Thoracic aorta (tissue), 2 donors: ENCODE measurements at regions not wholly inside any gene's neighbourhood (a gene's known extent, or its start where the extent isn't known, plus 50 kb on each side); places are given as distances from the start of the nearest gene placed in this dataset.

ENCODE experiments used
- ATAC-seq: fragments of 150-250 bp; one replicate; pipeline ENCODE4 v1.8.0; 2017; ENCODE audit warnings: low read depth; ENCODE audit not compliant: insufficient number of reproducible peaks, low FRiP score
- DNase-seq: peaks from one replicate; pipeline ENCODE4 v3.0.0-alpha.2; 2020; ENCODE audit warnings: low spot score
- H3K27ac ChIP-seq, 2 donors: fragments of 200-600 bp; sonication (generic); 1 replicate in 1 of 2; 2 replicates in 1 of 2; pipeline ENCODE4 v1.5.1; 2016; ENCODE audit warnings: mild to moderate bottlenecking in 2 of 2, moderate library complexity in 2 of 2
- H3K27me3 ChIP-seq: fragments of 200-600 bp; sonication (generic); replicated peaks from 2 replicates; pipeline ENCODE4 v1.6.0; 2016; ENCODE audit warnings: mild to moderate bottlenecking; ENCODE audit not compliant: insufficient read depth
- H3K36me3 ChIP-seq: fragments of 200-600 bp; sonication (generic); one replicate; pipeline ENCODE4 v1.5.1; 2016
- H3K4me1 ChIP-seq, 2 donors: fragments of 200-600 bp; sonication (generic); 1 replicate in 1 of 2; 2 replicates in 1 of 2; pipeline versions ENCODE4 v1.5.1 to v1.6.0; 2016; ENCODE audit warnings: low read depth in 2 of 2, mild to moderate bottlenecking in 1 of 2; ENCODE audit not compliant: control insufficient read depth in 1 of 2
- H3K4me3 ChIP-seq: fragments of 200-600 bp; sonication (generic); 2 replicates; pipeline ENCODE4 v1.5.1; 2016; ENCODE audit warnings: mild to moderate bottlenecking
- H3K9me3 ChIP-seq: fragments of 200-600 bp; sonication (generic); 2 replicates; pipeline ENCODE4 v1.5.1; 2016
- TF ChIP-seq, protein P1 (sequence below): fragments of 200-600 bp; sonication (generic); IDR thresholded peaks from one replicate; pipeline ENCODE4 v1.5.1; 2019; ENCODE audit warnings: antibody characterized with exemption

DNA sequence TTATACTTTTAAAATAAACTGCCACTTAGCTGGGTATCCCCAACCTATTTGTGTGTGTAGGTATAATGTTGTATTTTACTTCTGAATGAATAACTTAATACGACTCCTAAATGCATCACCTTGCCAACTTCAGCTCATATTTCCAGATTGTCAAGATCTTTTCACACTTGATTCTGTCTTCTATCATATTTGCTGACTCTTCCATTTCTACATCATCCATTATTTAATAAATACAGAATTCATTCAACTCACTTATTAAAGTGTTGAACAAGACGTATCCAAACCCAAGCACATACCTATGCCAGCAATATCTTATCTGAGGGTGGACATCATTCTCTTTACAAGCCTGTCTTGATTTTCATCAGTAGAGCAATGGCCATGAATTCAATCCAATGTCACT, 91.2 kb upstream of the FAM47C start:
- no peak for ATAC-seq
- TF ChIP-seq, protein P1, sequence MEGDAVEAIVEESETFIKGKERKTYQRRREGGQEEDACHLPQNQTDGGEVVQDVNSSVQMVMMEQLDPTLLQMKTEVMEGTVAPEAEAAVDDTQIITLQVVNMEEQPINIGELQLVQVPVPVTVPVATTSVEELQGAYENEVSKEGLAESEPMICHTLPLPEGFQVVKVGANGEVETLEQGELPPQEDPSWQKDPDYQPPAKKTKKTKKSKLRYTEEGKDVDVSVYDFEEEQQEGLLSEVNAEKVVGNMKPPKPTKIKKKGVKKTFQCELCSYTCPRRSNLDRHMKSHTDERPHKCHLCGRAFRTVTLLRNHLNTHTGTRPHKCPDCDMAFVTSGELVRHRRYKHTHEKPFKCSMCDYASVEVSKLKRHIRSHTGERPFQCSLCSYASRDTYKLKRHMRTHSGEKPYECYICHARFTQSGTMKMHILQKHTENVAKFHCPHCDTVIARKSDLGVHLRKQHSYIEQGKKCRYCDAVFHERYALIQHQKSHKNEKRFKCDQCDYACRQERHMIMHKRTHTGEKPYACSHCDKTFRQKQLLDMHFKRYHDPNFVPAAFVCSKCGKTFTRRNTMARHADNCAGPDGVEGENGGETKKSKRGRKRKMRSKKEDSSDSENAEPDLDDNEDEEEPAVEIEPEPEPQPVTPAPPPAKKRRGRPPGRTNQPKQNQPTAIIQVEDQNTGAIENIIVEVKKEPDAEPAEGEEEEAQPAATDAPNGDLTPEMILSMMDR: no peak
- H3K27ac ChIP-seq: no peak overlapping the region
- no peaks in the 10 kb centered on the region for H3K4me1 ChIP-seq
- no peaks in the 10 kb centered on the region for H3K9me3 ChIP-seq
- H3K27me3 ChIP-seq: no peaks in the 10 kb centered on the region
- no peak overlapping the region for H3K4me3 ChIP-seq
- DNase-seq: no peak
- no peaks in the 10 kb centered on the region for H3K36me3 ChIP-seq

DNA sequence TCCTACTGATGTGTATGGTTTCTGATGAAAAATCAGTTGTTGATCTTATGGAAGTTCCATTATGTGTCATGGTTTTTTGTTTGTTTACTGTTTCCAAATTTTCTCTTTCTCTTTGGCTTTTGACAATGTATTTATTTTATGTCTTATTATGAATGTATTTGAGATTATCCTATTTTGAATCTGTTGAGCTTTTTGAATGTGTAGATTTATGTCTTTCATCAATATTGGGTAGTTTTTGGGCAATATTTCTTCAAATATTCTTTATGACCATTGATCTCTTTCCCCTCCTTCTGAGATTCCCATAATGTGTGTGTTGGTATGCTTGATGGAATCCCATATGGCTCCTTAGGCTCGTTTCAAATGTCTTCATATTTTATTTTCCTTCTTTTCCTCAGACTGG, 80.5 kb upstream of the FAM47C start:
- Histone ChIP-seq H3K27ac (no peak overlapping the region), H3K9me3 (no peaks in the 10 kb centered on the region), H3K36me3 (no peaks in the 10 kb centered on the region), H3K4me1 (no peaks in the 10 kb centered on the region), H3K4me3 (no peak overlapping the region), H3K27me3 (no peaks in the 10 kb centered on the region)
- ATAC-seq (no peak), DNase-seq (no peak)
- TF ChIP-seq, protein P1: no peak

DNA sequence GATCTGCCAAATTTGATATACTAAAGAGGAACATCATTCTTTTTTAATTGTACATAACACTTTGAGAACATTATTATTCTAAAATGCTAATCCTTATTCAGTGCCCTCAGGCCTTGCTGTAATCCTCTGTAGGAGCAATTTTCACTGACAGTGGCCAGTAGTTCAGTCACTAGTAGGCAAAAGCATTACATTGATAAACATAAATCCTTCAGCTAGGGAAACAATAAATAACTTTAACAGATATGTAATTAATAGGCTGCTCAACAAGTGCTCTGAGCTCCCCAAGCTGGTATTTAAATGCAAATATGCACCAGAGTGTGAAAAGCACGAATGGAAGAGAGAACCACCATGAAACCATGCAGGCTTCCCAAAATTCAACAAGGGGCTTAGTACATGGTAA, 77.7 kb upstream of the FAM47C start:
- Histone ChIP-seq H3K27me3 (no peaks in the 10 kb centered on the region), H3K36me3 (no peaks in the 10 kb centered on the region), H3K4me3 (no peak overlapping the region), H3K9me3 (no peaks in the 10 kb centered on the region), H3K27ac (no peak overlapping the region), H3K4me1 (no peaks in the 10 kb centered on the region)
- no peak for DNase-seq
- TF ChIP-seq, protein P1: no peak
- no peak for ATAC-seq

DNA sequence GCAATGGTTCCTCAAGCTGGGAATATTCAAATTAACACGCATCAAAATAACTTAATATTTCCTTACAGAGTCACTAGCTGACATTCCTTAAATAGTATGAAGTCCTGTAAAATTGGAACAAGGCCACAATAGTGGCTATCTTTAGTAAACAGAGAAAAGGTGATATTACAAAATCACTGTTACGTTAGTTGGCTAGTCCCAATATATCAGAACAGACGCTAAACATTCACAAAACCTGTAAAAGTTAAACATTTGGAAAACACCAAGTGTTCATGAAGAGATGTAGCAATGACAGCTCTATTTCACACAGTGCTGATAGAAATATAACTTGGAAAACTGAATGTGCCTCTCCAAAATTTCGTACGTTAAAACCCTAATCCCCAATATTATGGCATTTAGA, 61.0 kb upstream of the FAM47C start:
- no peak for DNase-seq
- H3K4me3 ChIP-seq: no peak overlapping the region
- no peaks in the 10 kb centered on the region for H3K4me1 ChIP-seq
- TF ChIP-seq, protein P1: no peak
- H3K27ac ChIP-seq: no peak overlapping the region
- ATAC-seq: no peak
- H3K36me3 ChIP-seq: no peaks in the 10 kb centered on the region
- H3K27me3 ChIP-seq: no peaks in the 10 kb centered on the region
- H3K9me3 ChIP-seq: no peaks in the 10 kb centered on the region

DNA sequence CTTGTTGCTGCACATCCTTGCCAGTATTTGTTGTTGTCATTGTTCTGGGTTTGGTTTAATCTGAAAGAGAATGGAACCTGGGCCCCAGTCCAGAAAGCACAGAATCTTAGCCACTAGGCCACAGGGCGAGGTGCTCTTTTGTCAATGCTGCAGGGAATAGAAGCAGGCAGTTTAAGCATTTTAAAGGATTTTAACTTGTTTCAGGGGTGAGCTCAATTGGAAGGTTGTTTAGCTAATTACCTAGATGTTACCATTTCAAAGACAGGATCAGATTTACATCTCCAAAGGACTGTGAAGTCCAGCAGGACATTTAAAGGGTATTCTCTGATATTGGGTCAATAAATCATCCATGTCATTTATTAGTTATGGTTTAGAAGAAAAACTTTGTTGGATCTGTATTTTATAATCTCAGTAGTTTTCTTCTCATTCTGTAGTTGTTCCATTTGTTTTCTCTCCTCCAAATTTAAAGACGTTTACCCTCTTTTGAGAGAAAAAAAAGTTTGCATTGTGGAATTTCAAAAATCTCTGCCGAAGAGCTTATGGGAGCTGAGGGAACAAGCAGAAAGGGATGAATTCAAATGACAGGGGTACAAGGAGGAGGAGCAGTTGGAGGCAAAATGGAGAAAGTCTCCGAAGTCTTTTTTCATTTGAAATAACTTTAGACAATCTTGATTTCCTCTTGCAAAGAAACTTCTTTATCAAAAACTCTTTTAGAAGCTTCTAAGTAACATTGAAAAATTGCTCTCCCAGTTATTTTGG, 57.5 kb upstream of the FAM47C start:
- H3K4me3 ChIP-seq: no peak overlapping the region
- H3K27me3 ChIP-seq: no peaks in the 10 kb centered on the region
- H3K9me3 ChIP-seq: no peaks in the 10 kb centered on the region
- H3K27ac ChIP-seq: no peak overlapping the region
- no peak for DNase-seq
- no peaks in the 10 kb centered on the region for H3K4me1 ChIP-seq
- no peak for ATAC-seq
- TF ChIP-seq, protein P1: no peak
- H3K36me3 ChIP-seq: no peaks in the 10 kb centered on the region
